ENCODE measurements at regions not wholly inside any gene's neighbourhood (a gene's known extent, or its start where the extent isn't known, plus 50 kb on each side); places are given as distances from the start of the nearest gene placed in this dataset.

DNA sequence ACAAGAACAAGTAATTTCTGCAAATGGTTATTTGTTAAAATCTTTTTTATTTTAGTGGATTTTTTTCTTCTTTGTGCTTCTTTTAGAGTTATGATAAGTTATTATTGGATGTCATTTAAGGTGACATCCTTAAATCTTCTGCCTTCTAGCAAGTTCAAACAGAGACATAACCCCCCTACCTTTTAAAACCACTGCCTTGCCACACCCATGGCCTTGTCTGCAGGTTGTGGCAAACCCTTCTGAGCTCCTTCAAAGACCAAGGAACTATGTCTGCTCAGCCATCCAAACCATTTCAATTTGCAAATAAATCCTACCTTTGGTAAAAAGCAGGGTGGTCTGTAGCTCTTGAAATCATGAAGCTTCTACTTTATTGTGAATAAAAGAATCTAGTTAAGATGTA is 241.6 kb downstream of the FAM76B start:
- DNase-seq (ENCODE audit: low spot score) = no peak

DNA sequence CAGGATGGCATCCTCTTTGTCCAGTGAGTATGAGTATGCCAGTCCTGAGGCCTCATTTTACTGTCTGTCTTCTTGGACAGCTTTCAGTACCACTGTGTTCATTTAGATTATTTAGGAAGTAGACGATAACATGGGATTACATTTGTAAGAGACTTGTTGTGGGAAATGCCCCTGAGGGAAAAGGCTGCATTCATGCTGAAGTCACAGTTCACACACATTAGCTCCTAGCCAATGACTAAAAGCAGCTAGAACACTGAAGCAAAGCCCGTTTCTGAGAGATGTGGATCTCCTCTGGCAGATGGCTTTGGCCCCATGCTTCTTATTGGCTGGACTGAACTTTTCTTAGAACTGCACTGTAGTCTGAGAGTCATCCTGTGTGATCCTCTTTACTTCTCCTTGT is 242.4 kb downstream of the FAM76B start:
- no peak for DNase-seq (ENCODE audit: low spot score)

DNA sequence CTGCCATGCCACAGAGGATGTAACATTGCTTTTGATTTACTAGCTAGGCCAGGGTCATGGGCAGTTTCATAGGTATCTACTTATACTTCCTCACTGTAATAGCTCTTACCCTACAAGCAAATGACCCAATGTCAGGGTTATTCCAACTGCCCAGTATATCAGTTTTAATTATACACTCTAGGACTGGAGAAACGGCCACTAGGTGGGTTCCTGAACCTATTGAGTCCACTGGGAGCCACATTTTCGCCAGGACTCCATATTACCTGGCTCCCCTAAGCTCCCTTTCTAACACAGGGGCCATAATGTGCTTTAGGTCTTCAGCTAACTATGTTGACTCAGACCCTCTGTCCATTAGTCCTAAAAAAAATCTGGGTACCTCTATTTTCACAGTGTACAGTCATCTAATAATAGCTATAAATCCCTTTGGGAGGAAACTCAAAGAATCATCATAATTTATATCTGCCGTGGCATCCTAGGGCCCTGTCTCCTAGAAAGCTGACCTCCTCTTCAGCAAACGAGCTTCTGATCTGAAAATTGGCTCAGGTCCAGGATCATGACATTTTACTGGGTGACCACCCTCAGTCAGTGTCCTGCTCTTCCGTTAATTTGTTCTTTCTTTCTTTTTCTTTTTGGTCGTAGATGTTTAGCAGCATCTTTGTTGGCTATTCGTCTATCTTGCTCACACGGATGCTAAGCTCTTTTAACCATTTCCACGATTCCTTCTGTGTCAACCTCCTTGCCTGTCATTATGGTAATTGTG is 244.3 kb downstream of the FAM76B start:
- DNase-seq (ENCODE audit: low spot score) = no peak

DNA sequence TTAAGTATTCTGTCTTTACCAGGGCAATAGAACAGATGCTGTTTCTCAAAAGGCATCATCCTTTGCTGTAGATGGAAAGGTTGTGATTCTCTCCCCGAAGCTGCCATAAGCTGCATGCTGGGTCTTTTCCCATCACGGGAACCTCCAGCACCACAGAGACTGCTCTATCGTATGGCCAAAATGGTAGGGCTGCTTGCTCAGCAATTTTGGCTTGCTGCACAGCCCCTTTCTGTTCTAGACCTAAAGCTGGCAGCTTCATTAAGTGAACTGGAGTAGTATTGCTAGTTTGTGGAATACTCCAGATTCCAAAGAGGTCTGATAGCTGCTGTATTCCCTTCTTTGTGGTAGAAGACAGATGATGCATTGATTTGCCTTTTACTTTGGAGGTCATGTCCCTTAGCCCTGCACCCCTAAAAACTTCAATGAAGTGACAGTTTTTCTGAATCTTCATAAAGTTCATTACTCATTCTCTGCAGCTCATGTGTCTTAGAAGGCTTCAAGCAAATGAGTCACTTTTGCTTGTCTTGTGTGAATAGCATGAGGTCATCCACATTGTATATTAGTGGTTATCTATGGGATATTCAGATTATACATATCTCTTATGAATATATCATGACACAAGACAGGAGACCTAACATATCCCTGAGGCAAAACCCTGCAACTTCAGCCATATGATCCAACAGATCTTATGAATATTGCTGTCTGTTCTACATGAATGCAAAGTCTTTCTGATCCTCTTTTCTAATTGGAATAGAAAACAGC is 245.3 kb downstream of the FAM76B start:
- no peak for DNase-seq (ENCODE audit: low spot score)

DNA sequence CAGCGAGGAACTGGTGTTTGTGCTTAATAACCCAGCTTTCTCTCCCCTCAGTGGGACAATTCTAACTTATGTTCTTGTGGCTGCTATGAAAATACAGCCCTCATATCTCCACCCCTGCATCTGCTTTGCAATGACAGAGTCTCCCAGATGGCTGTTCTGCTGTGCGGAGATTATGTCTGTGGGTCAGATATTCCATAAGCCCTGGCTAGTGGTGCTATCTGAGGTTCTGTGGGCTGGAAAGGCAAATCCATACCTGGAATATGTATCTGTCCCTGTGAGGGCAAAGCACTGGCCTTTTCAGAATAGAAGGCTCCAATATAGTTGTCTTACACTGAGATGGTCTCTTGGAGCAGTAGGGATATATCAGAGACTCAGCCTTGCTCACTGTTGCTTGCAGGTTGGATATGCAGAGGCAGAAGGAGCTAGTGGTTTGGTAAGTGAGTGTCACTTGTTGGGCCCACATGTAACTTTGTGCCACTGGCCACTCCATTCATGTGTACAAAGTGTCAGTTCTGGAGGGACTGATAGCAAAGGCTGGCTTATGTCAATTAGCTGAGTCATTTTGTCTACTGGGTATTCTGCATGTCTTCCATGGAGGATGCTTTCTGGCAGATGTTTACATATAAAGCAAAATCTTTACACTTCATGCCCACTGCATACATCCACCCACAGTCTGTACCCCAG is 246.6 kb downstream of the FAM76B start:
- no peak for DNase-seq (ENCODE audit: low spot score)

DNA sequence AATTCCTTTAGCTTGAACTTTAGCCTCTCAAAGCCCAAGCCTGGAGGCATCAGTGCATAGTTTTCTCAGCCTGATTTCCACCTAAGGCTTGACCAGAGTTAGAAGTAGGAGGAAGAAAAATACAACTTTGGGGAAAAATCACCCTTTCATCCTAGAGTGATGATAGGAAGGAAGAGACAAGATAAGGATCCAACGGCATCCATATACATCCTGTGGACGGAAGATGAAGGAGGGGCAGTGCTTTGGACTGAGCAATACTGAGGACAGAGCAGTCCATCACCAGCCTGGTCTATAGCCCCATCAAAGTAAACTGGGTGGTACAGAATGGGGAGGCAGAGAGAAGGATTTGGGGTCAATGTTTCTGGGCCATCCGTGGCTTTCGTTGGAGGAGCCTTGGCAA is 247.9 kb downstream of the FAM76B start:
- no peak for DNase-seq (ENCODE audit: low spot score)

DNA sequence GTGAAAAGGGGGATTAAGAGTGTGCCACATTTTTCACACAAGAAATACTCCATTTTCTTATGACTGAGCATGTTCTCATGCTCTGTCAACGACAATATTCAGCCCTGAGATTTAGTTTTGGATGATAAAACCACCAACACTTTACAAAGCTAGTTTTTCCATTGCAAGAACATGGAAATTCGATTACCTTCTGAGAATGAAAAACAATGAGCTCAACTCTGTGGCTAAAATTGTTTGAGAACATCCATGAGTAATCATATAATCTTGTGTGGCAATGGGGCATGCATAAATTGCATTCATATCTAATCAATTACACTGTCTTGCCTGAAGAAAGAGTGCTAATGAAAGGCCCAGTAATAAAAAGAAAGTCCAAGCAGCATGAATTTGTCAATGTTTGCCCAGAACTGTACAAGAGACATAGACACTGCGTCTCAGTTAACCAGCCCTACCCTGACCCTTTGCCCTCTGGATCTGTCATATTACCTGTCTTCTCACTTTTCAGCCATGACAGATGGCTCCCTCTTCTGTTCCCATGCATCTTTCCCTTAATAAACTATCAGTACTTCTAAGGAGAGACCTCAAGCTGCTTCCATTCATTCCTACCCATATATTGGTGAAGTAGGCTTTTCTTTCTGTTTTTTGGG is 253.4 kb downstream of the FAM76B start:
- no peak for DNase-seq (ENCODE audit: low spot score)

DNA sequence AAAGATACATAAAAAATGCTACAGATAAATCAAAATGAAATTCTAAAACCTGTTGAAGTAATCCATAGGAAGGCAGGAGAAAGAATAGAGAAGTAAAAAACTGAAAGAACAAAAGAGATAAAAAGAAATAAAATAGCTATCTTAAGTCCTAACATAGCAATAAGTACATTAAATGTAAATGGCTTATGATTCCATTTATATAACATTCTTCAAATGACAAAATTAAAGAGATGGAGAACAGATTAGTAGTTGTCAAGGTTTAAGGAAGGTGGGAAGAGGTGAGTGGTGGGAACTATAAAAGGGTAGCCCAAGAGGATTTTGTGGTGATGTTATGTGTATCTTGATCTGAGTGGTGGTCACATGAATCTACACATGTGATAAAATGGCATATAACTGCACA is 254.8 kb downstream of the FAM76B start:
- no peak for DNase-seq (ENCODE audit: low spot score)

DNA sequence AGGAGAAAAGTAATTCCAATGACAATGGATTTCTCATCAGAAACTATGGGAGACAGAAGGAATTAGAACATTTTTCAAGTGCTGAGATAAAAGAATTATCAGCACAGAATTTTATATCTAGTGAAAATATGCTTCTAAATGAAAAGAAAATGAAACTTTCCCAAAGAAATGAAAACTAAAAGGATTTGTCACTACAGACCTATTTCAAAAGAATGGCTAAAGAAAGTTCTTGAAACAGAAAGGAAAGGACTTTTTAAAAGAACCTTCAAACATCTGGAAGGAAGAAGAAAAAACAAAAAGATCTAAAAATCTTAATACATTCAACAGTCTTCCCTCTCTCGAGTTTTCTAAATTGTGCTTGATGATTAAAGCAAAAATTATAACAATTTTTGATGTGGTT is 255.4 kb downstream of the FAM76B start:
- DNase-seq (ENCODE audit: low spot score) = no peak

DNA sequence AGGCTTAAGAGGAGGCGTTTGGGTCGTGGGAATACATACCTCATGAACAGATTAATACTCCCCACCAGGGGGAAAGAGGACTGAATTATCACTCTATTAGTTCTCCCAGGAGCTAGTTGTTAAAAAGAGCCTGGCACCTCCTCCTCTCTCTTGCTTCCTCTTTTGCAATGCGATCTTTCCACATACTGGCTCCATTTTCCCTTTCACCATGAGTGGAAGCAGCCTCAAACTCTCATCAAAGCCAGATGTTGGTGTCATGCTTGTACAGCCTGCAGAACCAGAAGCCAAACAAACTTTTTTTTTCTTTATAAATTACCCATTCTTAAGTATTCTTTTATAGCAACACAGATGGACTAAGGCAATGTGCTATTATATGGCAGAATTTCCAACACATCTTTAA is 258.5 kb downstream of the FAM76B start:
- DNase-seq (ENCODE audit: low spot score) = no peak

DNA sequence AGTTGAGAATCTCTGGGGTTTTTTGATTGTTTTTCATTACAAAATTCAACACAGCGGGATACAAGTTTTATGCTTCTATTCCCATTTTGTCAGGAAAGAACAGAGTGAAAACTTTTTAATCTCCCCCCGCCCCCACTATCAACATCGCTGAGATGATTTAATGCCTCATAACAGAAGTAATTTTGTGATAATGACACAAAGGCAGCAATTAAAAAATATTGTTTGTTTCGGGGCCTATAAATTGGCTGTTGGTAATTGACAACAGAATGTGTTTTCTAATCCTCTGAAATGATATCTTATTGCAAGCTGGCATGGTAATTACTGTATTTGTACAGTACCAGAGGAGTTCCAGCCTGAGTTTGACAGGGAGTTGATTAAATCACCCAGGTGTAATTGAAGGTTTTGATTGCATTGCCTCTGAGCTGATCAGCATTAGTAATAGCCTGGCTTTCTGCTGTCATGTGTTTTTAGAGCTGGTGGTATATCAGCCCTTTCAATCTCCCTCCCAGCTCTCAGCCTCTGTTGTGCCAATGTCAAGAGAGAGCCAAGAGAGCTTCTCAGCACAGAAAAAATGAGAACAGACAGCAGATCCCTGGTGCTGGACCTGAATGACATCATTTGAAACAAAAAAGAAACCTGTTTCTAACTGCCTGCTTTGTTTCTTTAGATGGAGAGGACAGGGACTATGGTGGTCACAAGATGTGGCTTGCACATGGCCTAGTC is 265.1 kb downstream of the FAM76B start:
- DNase-seq (ENCODE audit: low spot score) = no peak

DNA sequence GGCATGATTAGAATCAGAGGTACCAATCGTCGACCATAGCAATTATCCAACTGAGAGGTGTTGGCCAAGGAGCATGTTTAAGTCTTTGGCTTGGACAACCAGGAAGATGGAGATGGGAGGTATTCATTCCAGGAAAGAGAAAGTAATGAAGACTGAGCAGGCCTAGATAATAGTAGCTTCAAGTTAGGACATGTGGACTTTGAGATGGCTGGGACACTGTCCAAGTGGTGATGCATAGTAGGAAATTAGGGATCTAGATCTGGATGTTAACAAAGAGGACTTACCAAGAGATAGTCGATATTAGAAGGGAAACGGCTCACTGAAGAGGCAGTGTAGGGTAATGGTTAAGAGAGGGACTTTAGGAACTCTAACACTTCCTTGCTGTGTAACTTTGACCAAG is 266.7 kb downstream of the FAM76B start:
- DNase-seq (ENCODE audit: low spot score) = no peak

DNA sequence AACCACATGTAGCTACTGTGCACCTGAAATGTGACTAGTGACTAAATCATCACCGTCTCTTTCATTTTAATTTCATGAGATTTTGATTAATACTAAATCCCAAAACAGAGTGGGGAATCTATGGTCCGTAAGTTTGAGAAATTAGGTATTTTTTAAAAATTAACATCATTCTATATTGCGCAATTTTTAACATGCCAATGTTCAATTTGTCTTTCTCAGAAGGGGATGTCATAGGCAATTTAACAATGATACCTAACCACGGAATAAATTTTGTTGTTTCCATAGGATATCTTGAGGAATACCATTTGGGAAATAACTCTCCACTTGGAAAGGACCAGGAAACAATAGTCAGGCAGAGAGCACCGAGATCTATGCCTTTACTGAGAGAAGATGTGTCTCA is 267.7 kb downstream of the FAM76B start:
- DNase-seq (ENCODE audit: low spot score) = no peak

DNA sequence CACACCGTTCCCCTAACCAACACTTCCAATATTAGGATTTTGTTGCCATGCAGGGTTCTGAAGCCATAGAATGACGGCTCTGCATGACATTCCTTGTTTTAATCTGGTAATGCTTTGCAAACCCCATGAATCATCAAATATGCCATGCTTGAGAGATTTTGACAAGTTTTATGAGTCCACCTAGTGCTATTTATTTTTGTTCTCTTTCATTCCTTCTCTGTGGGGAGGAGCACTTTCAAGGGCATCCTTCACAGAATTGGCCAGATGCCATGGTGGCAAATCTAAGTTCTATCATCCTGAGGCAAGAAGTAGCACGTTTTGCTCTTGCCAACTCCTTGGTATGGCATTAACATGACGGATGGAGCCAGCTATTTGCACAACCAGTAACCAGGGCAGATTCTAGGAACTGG is 268.4 kb downstream of the FAM76B start:
- no peak for DNase-seq (ENCODE audit: low spot score)

DNA sequence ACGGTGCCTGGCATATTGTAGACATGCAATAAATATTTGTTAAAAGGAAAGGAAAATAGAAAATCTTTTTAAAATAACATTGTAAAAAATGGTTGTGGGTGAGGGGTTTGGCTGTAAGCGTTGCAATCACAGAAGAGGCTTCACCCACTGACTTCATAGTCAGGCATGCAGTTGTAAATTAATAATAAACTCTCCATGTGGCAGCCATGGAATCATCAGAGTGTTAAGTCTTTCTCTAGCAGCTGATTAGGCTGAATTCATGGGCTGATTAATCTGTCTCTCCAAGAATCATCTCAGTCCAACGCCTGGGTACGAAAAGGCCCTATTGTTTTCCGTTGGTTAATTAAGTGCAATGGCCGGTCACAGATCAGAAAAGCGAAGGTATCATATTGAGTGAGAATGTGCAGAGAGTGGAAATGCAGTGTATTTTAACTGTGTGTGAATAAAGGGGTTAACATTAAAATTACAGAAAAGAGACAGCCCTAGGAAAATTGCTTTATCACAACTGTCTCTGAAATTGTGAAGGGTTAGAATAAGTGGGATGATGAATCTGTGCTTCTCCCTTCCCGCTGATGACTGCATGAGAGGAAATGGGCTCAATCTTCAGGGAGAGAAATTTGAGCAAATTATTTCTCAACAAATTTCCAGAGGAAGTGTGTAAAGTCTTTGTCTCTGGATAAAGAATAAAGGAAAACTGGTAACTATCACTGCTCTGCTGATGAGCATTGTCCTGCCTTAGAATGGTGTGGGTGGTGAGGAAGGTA is 269.0 kb downstream of the FAM76B start:
- no peak for DNase-seq (ENCODE audit: low spot score)

DNA sequence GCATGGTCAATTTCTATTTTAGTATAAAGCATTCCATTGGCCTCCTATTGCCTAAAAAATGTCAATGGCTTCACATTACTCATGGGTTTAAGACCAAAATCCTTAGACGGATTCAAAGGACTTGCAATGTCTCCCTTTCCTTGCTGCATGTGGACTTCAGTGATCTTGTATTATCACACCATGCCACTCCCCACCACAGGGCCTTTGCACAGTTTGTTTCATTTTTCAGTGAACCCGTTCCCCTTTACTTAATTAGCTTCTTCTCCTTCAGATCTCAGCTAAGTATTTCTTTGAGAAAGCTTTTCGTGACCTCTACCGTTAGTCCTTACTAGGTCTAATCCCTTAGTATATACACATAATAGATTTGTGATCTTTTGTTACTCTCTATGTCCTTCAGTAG is 269.7 kb downstream of the FAM76B start:
- no peak for DNase-seq (ENCODE audit: low spot score)

DNA sequence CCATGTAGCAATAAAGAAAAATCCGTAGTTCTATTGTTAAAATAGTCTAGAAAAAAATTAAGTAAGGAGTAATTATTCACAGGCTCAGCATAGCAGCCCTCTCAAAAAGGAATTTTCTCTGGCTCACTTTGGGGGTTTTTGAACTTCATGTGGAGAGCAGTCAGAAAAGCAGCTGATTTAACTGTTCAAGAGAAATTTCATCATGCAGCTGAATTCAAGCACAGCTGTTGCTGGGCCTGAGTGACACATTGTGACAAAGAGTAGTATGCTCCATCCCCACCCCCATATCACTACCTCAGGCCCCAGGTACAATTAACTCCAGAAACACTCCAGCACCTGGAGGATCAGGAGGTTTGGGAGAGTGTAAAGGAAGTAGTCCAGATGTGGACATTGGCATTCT is 272.1 kb downstream of the FAM76B start:
- no peak for DNase-seq (ENCODE audit: low spot score)

DNA sequence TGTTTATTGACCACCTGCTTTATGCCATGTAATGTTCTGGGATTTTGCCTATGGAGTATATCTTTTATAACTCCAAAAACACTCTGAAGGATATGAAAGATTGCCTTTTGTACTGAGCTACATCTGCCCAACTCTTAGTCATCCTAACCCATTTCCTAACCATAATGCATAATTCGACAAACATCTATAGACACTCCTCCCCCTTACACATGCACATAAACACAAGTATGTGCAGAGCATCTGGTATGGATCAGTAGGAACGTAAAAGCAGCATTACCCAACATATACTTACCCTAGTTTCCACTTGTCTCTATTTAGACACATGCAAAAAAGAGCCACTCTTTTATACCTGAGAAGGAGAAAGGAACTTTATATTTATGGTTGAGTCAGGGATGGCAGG is 272.8 kb downstream of the FAM76B start:
- no peak for DNase-seq (ENCODE audit: low spot score)

DNA sequence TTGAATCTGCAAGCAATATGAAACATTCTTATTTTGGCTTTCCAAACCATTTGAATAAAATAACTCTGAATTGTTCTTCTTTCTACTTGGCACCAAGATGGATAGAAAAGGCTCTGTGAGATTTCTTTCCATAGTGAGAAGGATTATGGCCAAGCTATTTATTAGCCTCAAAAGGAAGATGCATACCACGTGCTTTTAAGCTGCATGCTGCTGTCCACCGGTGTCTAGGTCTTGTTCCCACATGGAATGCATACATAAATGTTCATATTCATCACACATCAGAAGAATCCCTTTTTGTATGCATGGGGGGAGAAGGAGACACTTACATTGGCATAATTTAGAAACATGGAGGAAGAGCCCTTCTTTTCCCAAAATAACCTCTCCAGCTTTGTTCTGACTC is 273.4 kb downstream of the FAM76B start:
- DNase-seq (ENCODE audit: low spot score) = no peak

DNA sequence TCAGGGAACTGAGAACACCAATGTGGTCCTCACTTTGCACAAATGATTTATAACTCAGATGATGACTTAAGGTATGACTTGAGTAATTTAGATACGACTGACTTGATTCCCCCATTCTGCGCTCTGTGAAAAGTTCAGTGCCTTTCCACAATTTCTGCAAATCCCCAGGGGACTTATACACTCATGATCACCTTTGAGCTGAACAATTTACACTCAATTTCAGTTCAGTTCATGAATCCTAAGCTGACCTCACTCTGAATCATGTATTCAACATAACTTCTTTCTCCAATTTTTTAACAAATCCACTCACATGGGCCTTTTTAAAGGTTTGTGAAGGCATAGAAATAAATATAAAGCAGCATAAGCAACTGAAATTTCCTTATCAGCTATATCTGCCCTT is 274.2 kb downstream of the FAM76B start:
- DNase-seq (ENCODE audit: low spot score) = no peak

DNA sequence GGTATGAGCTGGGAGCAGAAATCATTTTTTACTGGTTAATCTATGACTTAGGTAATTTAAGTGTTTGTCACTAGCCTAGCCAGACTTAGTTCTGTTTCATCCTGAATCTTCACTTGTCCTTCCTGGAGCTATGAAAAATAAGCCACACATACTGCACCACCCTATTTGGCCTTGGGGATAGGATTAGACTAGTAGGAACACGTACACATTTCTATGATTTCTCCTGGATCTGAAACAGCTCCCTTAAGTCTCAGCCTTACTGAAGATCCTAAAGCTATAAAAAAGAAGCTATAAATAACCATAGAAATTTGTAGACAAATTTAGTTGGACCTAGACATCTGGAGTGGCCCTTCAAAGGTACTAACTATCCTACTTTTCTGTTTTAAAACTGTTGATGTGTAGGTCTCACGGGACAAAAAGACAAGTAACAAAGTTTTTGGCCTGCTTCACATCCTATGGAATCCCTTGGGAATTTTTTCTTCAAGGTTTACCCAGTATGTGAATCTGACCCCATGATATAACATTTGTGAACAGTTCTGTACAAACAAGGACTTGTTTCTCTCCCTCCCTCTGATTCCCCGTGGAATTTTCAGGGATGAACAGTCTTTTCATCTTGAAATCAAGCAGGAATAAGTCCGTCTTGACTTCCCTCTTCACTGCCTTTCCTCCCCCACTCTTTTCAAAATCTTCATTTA is 275.0 kb downstream of the FAM76B start:
- DNase-seq (ENCODE audit: low spot score) = no peak

Measured in HuH-7.5 (cell line).